HG02973 (cell line): ENCODE measurements at regions not wholly inside any gene's neighbourhood (a gene's known extent, or its start where the extent isn't known, plus 50 kb on each side); places are given as distances from the start of the nearest gene placed in this dataset.
"Not testable (repeated sequence)": the region's sequence is repeated elsewhere in the genome, so short reads cannot be mapped to it uniquely, and the experiment has no call there.

Experiments
- ATAC-seq: cut with Tn5 transposase; IDR thresholded peaks from one replicate; pipeline ENCODE4 v1.9.1; 2021; ENCODE audit warnings: moderate library complexity; ENCODE audit not compliant: unreplicated experiment

GRCh38 chr7:156547884-156548561 lies 92.6 kb upstream of the RNF32 start:
- no peak for ATAC-seq

DNA sequence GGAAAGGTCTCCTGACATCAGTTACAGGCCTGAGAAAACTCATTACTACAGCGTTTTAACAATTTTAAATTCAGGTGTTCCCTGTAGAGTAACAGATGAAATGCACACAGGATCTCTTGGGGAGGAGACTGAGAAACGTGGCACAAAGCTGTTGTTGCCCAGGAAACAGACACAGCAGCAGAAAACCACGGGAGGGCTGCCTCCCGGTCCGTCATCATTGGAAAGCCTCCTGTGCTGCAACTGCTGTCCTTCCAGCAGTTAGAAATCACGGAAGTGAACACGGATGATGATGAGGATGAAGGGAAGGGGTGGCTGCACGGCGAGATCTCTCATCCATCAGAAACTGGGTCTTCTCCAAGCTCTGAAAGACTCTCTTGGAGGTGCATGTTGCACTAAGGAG lies 94.6 kb upstream of the RNF32 start:
- ATAC-seq: no peak

DNA sequence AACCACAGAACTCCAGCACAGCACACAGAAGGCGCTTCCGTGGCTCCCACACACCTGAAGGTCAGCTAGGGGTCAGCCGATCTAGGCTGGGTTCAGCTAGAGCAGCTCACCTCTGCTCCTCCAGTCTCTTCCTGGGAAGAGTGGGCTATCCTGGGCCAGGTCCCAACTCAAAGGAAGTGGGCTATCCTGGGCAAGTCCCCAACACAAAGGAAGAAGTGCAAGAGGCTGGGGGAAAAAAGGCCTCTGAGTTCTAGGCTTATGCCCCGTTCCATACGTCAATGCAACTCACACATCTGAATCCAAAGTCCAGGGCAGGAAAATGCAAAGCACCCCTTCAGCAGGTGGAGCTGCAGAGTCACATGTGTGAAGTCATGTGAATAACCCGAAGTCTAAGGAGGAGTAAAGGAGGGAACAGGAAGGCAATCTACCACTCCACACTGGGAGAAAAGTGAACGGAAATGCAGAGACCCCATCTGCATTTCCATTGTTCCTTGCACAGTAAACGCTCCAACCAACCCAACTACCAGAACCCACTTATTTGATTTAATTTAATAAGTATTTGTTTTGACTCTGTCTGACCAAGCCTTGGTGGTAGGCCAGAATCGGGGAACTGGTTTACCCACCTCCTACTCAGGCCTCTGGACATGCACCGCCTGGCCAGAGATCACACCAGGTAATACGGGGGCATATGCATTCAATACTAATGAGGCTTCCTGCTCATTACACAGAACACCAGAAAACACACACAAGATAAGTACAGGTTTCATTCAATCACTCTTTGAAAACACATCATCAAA lies 95.5 kb upstream of the RNF32 start:
- no peak for ATAC-seq

DNA sequence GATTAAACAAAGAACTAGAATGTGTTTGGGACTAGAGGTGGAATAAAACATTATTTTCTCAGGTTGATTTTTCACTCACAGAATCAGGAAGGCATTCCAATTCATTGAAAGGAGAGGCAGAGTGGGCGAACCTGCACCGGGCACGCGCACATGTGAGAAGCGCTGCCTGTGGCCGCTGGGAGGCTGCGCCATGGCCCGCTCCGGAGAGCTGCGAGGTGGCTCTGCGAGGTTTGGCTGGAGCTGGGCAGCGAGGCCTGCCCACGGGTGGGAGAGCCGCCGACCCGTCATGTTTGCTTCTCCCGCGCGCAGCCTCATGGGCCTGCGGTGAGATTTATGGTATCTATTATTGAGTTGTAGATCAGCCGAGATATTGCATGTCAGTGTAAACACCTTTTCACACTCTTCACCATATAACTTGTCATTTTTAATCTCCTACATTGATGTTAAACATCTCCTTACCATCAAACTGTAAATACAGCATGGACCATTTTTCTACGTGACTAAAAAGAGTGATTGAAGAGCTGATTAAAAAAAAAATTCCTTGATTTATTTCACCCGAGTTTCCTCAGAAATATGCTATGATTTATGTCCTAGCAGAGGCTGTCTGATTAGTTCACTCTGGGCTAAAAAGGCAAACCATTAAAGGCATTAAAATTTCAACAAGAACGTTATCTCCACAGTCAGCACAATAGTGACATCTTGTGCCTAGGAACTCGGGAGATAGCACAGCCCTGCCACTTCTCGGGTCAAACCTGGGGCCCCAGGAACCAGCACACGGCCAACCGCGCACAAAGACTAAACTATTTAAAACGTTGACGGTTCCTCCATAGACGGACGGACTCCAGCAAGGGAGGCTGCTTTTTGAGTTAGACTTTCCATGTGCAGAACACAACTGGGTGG lies 96.6 kb upstream of the RNF32 start:
- no peak for ATAC-seq

- no peak for ATAC-seq
Measured at GRCh38 chr7:156540619-156541165, 99.9 kb upstream of the RNF32 start.

- no peak for ATAC-seq
Measured at GRCh38 chr7:156539999-156540398, 100.6 kb upstream of the RNF32 start.

- no peak for ATAC-seq
Measured at GRCh38 chr7:156537006-156537405, 103.6 kb upstream of the RNF32 start.

DNA sequence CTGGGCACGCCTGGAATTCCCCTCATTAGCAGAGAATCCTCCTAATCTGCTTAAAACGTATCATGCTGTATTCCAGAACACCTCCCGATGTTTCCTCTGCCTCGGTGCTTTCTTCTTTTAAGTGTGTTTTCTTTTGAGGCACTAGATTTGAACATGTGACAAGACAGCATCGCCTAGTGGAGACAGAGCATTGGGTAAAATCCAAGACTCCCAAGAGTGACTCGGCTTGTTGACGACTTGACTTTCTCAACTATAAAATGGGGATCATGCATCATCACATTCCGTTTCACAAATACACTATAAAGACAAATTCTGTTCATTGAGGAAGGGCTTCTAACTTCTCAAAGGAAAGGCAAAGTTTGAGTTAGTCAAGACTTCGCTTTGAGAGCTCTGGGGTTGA lies 105.6 kb upstream of the RNF32 start:
- ATAC-seq: no peak

DNA sequence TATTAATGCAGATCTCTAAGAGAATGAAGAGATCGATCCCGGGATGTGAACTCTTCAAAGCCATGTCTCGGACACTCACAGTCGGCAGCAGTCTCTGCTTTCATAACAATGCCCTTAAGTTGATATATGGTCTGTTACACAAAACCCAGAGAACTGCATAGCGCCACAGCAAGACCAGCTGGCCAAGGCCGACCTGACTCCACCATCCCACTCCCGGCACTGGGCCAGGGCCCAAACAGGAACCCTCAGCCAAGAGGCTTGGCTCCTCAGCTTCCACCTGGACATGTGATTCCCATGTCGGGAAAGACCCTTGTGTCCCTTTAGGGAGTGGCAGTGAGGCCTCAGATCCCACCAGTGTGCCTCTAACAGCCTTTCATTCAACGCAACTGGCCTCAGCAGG lies 106.6 kb upstream of the RNF32 start:
- ATAC-seq: no peak

GRCh38 chr7:156533420-156533819 lies 107.2 kb upstream of the RNF32 start:
- ATAC-seq: no peak

GRCh38 chr7:156532016-156532602 lies 108.5 kb upstream of the RNF32 start:
- ATAC-seq: no peak

- ATAC-seq: no peak
Measured at GRCh38 chr7:156529956-156530355, 110.6 kb upstream of the RNF32 start.

DNA sequence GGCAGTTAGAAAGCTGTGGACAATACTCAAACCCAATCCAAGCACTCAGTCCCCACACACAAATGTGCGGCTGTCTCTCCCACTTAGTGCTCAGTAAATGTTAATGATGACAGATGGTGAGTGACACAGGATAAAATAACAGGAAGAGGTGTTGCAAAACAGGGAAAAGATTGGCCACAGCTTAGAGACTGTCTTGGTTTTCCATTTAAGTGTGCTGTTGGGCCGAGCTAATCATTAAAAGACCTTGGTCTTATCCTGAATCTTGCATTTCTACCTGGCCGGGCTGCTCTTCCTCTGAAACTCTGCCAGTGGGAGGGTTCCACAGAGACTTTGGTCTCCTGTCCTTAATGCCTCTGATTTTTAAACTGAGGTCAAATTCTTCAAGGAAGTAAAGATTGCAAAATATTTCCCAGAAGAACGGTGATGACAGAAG lies 113.1 kb upstream of the RNF32 start:
- no peak for ATAC-seq

GRCh38 chr7:156524818-156525597 lies 115.6 kb upstream of the RNF32 start:
- no peak for ATAC-seq

DNA sequence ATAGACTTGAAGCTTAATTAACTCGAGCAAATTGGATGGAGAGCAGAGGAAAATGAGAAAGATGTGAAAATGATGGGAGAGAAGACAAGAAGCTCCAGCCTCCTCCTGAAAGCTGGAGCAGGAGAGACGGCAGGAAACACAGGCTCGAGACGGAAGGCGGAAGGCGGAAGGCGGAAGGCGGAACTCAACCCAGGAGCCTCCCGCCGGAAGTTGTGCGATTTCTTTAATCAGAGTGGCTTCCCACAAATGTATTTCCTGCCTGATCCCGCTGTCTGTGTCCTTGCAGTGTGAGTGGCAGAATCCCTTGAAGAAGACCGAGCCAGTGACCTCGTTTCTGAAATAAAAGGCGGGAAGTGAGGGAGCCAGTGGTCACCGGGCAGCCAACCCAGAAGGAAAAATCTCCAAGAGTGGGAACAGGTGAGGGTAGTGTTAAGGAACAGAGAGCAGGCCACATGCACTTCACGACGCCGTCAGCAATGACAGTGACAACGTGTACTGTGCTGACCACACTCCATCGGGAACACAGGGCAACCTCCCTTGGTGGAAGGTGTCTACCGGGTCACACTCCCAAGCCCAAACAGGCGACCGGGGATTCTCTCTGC lies 117.0 kb upstream of the RNF32 start:
- ATAC-seq: no peak

GRCh38 chr7:156522801-156523200 lies 117.8 kb upstream of the RNF32 start:
- no peak for ATAC-seq

DNA sequence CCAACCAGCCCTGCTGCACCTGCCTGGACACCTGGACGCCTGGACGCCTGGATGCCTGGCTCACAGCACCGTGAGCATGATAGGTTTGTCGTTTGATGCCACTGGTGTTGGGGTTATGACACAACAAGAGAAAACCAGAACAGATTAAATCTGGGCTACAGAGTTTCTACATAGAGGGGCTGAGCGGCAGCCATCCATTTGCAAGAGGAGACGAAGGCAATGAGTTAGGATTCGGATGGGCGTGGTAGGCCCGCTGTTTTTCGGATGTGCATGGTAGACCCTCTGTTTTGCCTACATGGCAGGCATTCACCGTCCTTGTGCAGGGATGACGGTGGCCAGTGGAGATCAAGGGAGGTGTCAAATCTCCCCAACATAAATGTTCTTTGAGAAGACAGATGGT lies 121.5 kb upstream of the RNF32 start:
- no peak for ATAC-seq

DNA sequence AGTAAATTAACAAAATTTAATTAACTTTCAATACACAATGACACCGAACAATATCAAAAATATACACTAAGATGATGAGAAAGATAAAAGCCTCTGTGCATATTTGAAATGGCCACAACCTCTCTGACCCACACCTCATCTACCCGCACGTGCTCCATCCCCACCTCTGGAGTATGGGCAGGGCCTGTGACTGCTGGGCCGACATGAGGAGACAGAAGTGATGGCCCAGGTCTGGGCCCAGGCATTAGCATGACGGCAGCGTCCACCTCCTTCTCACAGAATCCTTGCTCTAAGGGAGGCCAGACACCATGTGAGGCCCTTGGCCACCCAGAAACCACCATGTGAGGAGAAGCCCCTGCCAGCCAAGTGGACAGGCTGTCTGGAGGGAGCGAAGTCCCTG lies 122.1 kb upstream of the RNF32 start:
- ATAC-seq: no peak

DNA sequence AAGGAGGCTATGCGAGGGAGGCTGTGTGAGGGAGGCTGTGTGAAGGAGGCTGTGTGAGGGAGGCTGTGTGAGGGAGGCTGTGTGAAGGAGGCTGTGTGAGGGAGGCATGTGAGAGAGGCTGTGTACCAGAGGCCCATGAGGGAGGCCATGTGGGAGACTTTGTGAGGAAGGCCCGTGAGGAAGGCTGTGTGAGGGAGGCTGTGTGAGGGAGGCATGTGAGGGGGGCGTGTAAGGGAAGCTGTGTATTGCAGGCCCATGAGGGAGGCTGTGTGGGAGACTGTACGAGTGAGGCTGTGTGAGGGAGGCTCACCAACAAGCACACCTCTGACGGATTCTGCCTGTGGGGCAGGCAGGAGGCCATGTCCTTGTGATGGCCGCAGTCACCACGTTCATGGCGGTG lies 122.7 kb upstream of the RNF32 start:
- not testable (repeated sequence) for ATAC-seq
